Stimulated activated naive CD8-positive, alpha-beta T cell treated with anti-CD3 and anti-CD28 coated beads, Interleukin-15, Interleukin-2, amounts not matched to agents 100 ng/mL and 50 ng/mL, for 24 hours (primary cell): ENCODE measurements at regions not wholly inside any gene's neighbourhood (a gene's known extent, or its start where the extent isn't known, plus 50 kb on each side); places are given as distances from the start of the nearest gene placed in this dataset.
"Not testable (repeated sequence)": the region's sequence is repeated elsewhere in the genome, so short reads cannot be mapped to it uniquely, and the experiment has no call there.

ENCODE experiments used
- H3K27ac Mint-ChIP-seq: one replicate; pipeline ENCODE4 v1.8.0; 2021; ENCODE audit warnings: mild to moderate bottlenecking, mixed read lengths
- H3K27me3 Mint-ChIP-seq: one replicate; pipeline ENCODE4 v1.8.0; 2021; ENCODE audit warnings: mixed read lengths
- H3K36me3 Mint-ChIP-seq: one replicate; pipeline ENCODE4 v1.8.0; 2021; ENCODE audit warnings: low read depth, mixed read lengths
- H3K4me1 Mint-ChIP-seq: one replicate; pipeline ENCODE4 v1.8.0; 2021; ENCODE audit warnings: low read depth, mixed read lengths
- H3K4me3 Mint-ChIP-seq: one replicate; pipeline ENCODE4 v1.8.0; 2021; ENCODE audit warnings: mild to moderate bottlenecking, mixed read lengths
- H3K9me3 Mint-ChIP-seq: one replicate; pipeline ENCODE4 v1.8.0; 2021; ENCODE audit warnings: mixed read lengths

DNA sequence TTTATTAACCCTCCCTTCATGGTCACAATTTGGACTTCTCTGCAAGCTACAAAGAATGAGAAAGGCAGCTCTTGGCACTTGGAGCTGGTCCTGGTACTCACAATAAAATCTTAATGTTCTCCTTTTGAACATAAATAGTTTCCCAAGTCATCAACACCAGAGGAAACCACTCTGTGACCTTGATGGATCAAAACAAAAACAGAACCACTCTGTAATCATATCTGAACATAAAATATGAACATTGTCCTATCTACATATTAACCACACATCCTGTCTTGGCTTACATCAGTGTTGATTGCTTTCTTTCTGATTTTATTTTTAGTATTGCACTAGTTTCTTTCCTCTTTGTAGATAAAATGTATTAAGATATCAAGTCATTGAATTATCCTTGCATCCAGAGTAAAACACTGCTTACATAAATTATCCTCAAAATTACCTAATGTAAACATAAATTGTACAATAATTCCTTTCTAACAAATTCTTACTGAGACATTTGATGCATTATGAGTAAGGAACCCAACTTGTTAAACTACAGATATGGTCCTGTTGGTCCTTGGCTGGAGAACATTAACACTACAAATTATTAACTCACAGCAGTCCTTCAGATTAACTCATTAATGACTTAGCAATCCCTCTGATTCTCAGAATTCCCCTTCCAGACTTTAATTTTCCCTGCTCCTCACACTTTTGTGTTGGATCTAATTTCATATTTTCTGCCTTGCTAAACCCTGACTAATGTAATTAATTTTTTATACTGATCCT, 860.5 kb downstream of the DIPK2A start:
- no peaks in the 10 kb centered on the region for H3K36me3 Mint-ChIP-seq
- no peaks in the 10 kb centered on the region for H3K27me3 Mint-ChIP-seq
- H3K27ac Mint-ChIP-seq = no peak overlapping the region
- H3K4me3 Mint-ChIP-seq = no peak overlapping the region
- no peaks in the 10 kb centered on the region for H3K4me1 Mint-ChIP-seq
- H3K9me3 Mint-ChIP-seq = peaks cover 18% of the 10 kb centered on the region

DNA sequence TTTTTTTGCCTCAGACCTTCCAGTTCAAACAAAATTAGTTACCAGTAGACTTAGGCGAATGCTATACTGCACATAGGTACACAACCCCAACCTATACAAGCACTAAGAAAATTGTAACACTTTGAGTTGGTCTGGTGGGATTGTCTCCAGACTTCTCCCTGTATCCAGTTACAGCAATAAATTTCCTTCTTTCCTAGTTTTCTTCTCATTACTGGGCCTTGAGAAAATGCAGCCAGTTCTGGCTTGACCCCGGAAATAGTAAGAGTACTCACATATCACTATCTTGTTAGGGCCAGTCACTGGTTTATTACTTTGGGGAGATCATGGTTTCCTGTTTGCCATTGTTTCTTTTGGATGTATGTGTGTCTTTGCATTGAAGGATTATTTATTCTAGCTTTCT, 868.4 kb downstream of the DIPK2A start:
- Mint-ChIP-seq H3K9me3 (peaks cover 26% of the 10 kb centered on the region), H3K27ac (no peak overlapping the region), H3K36me3 (no peaks in the 10 kb centered on the region), H3K4me1 (no peaks in the 10 kb centered on the region), H3K4me3 (no peak overlapping the region), H3K27me3 (no peaks in the 10 kb centered on the region)

DNA sequence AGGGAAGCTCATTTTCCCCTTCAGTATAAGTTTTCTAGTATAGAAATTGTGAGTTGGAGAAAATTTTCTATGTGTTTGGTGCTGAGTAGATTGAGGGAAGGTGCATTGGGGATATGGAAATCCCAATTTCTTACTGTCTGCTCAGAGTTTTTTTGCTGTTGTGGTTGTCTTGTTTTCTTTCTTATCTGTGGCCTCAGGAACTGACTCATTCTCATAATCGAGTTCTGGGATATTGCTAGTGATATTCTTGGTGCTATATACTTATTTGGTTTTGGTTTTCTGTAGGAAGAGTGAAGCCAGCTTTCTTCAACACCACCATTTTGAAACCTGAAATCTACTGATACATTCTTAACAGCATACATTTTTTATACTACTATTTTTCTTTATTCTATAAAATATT, 869.2 kb downstream of the DIPK2A start:
- H3K27me3 Mint-ChIP-seq = no peaks in the 10 kb centered on the region
- no peak overlapping the region for H3K27ac Mint-ChIP-seq
- peaks cover 18% of the 10 kb centered on the region for H3K9me3 Mint-ChIP-seq
- no peak overlapping the region for H3K4me3 Mint-ChIP-seq
- H3K4me1 Mint-ChIP-seq = no peaks in the 10 kb centered on the region
- H3K36me3 Mint-ChIP-seq = no peaks in the 10 kb centered on the region

DNA sequence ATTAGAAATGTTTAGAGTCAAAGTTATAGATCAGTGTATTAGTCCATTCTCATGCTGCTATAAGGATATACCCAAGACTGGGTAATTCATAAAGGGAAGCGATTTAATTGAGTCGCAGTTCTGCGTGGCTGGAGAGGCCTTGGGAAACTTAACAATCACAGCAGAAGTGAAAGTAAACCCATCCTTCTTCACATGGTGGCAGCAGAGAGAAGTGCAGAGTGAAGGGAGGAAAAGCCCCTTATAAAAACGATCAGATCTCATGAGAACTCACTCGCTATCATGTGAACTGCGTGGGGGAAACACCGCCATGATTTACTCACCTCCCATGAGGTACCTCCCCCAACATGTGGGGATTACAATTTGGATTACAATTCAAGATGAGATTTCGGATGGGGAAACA, 871.5 kb downstream of the DIPK2A start:
- no peaks in the 10 kb centered on the region for H3K36me3 Mint-ChIP-seq
- H3K4me3 Mint-ChIP-seq = no peak overlapping the region
- peaks cover 16% of the 10 kb centered on the region for H3K9me3 Mint-ChIP-seq
- no peaks in the 10 kb centered on the region for H3K27me3 Mint-ChIP-seq
- H3K27ac Mint-ChIP-seq = no peak overlapping the region
- H3K4me1 Mint-ChIP-seq = no peaks in the 10 kb centered on the region

DNA sequence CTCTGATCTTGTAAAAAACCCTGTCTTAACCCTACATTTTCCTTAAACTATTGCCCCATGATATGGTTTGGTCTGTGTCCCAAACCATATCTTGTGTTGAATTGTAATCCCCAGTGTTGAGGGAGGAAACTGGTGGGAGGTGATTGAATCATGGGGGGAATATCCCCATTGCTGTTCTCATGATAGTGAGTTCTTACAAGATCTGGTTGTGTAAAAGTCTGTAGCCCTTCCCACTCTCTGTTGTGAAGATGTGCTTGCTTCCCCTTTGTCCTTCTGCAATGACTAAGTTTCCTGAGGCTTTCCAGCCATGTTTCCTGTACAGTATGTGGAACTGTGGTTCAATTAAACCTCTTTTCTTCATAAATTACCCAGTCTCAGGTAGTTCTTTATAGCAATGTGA, 881.4 kb downstream of the DIPK2A start:
- H3K4me3 Mint-ChIP-seq = no peak overlapping the region
- H3K36me3 Mint-ChIP-seq = no peaks in the 10 kb centered on the region
- no peak overlapping the region for H3K27ac Mint-ChIP-seq
- H3K4me1 Mint-ChIP-seq = no peaks in the 10 kb centered on the region
- H3K9me3 Mint-ChIP-seq = no peaks in the 10 kb centered on the region
- no peaks in the 10 kb centered on the region for H3K27me3 Mint-ChIP-seq

DNA sequence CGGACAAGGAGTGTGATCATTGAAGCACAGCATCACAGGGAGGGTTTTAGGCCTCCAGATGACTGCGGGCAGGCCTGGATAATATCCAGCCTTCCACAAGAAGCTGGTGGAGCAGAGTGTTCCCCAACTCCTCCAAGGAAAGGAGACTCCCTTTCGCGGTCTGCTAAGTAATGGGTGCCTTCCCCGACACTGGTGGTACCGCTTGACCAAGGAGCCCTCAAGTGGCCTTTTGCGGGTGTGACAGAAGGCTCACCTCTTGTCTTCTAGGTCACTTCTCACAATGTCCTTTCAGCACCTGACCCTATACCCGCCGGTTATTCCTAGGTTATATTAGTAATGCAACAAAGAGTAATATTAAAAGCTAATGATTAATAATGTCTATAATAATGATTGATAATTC, 882.4 kb downstream of the DIPK2A start:
- not testable (repeated sequence) for H3K27me3 Mint-ChIP-seq, H3K36me3 Mint-ChIP-seq, H3K4me1 Mint-ChIP-seq, H3K4me3 Mint-ChIP-seq, H3K27ac Mint-ChIP-seq, H3K9me3 Mint-ChIP-seq

DNA sequence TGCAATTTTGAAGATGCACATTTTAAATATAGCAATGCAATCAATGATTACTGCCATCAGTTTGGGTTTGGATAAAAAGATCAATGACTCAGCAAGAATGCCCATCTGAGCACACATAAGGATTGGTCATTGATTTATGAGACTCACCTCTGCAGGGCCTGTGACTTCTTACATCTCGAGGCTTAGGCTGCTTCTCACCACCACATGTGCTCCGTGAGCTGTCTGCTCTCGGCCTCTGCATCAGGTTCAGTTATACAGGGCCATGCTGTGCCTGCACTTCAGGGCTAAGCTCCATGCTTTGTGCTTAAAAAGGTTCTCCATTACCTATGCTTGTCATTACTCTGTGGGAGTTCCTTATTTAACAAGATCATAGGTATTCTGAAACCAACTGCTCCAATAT, 887.5 kb downstream of the DIPK2A start:
- Mint-ChIP-seq H3K9me3 (peaks cover 3% of the 10 kb centered on the region), H3K4me1 (no peaks in the 10 kb centered on the region), H3K27me3 (no peaks in the 10 kb centered on the region)

DNA sequence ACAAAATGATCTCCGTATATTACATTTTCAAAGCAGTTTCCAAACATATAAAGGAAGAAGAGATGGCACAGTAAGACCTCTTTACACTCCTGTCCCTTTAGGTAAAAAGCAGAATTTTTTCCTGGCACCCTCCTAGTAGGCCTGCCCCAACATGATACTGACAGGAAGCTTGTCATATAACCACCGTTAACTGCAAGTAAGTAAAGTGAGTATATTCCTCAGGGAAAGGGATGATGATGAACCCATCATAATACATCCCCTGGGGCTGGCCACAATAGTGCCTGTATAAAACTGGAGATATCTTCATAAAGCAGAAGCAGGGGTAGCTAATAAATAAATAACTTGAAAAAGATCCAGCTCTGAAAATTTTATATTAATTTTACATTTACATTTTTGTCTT, 893.0 kb downstream of the DIPK2A start:
- no peaks in the 10 kb centered on the region for H3K36me3 Mint-ChIP-seq
- H3K27me3 Mint-ChIP-seq = no peaks in the 10 kb centered on the region
- no peaks in the 10 kb centered on the region for H3K4me1 Mint-ChIP-seq
- no peak overlapping the region for H3K27ac Mint-ChIP-seq
- H3K9me3 Mint-ChIP-seq = peaks cover 6% of the 10 kb centered on the region
- H3K4me3 Mint-ChIP-seq = no peak overlapping the region

More for the DNA sequence above, 887.5 kb downstream of the DIPK2A start:
- no peaks in the 10 kb centered on the region for H3K36me3 Mint-ChIP-seq
- no peak overlapping the region for H3K4me3 Mint-ChIP-seq
- no peak overlapping the region for H3K27ac Mint-ChIP-seq

DNA sequence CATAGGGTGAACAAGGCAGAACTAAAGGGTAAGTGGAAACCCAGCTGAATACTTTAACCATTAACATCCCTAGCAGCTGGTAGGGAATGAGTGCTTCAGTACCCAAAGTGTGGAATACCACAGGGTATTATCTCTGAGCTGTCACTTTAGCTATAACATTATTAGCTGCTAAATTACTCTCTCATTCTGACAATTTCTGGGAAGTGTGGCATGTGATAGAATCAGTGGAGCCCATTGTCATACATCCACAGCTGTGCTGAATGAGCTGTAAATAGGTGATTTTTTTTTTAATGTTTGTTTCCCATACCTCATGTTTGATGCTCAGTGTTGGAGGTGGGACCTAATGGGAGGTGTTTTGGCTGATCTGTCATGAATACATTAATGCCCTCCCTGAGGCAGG, 894.3 kb downstream of the DIPK2A start:
- Mint-ChIP-seq H3K9me3 (peaks cover 6% of the 10 kb centered on the region), H3K27me3 (no peaks in the 10 kb centered on the region)

DNA sequence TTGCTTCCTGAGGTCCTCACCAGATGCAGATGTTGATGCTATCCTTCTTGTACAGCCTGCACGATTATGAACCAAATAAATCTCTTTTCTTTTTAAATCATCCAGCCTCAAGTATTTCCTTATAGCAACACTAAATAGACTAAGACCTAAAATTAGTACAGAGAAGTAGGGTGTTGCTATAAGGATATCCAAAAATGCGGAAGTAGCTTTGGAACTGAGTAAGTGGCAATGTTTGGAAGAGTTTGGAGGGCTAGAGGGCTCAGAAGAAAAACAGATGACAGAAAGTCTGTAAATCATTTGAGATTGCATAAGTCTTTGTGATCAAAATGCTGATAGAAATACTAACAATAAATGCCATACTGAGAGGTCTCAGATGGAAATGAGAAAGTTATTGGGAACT, 894.9 kb downstream of the DIPK2A start:
- Mint-ChIP-seq H3K4me1 (no peaks in the 10 kb centered on the region), H3K27ac (no peak overlapping the region), H3K9me3 (peaks cover 6% of the 10 kb centered on the region), H3K27me3 (no peaks in the 10 kb centered on the region), H3K36me3 (no peaks in the 10 kb centered on the region), H3K4me3 (no peak overlapping the region)

More for the DNA sequence above, 894.3 kb downstream of the DIPK2A start:
- no peak overlapping the region for H3K4me3 Mint-ChIP-seq
- no peaks in the 10 kb centered on the region for H3K36me3 Mint-ChIP-seq
- no peaks in the 10 kb centered on the region for H3K4me1 Mint-ChIP-seq
- no peak overlapping the region for H3K27ac Mint-ChIP-seq

DNA sequence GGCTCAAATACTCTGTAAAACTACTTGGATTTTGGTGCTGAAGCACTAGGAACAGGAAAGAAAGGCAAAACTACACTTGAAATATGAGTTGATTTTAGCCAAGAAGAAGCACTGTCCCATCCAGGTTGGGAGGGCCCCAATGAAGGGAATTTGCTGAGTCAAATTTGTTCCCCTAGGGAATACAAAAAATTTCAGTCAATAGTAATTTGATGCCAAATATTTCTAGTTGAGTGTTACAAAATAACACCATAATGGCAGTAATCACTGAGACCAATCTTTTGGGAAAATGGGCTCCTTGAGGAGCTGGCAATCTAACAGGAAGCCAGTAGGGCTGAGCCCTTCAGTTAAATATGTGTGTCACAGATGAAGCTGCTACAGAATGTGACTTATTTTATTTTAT, 896.9 kb downstream of the DIPK2A start:
- Mint-ChIP-seq H3K4me1 (no peaks in the 10 kb centered on the region), H3K27ac (no peak overlapping the region), H3K4me3 (no peak overlapping the region), H3K36me3 (no peaks in the 10 kb centered on the region), H3K9me3 (peaks cover 3% of the 10 kb centered on the region), H3K27me3 (no peaks in the 10 kb centered on the region)

DNA sequence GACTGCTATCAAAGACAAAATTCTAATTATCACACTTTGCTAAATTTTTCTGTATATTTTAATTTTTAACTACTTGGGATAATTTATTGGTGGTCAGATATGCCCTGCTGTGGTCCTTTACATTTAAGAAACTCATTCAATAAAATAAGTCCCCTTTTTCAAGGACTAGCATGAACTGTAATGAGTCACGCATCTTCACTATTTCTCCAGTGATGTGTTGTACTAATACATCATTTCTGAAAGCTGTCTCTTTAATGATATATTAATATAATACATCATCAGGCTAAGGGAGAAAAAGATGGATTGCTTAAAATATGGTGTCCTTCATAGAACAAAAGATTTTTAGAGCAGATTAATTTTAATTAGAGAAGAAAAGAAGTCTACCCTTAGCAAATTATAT, 901.4 kb downstream of the DIPK2A start:
- no peak overlapping the region for H3K27ac Mint-ChIP-seq
- H3K36me3 Mint-ChIP-seq = no peaks in the 10 kb centered on the region
- no peaks in the 10 kb centered on the region for H3K27me3 Mint-ChIP-seq
- no peaks in the 10 kb centered on the region for H3K4me1 Mint-ChIP-seq
- no peak overlapping the region for H3K4me3 Mint-ChIP-seq
- peaks cover 3% of the 10 kb centered on the region for H3K9me3 Mint-ChIP-seq

DNA sequence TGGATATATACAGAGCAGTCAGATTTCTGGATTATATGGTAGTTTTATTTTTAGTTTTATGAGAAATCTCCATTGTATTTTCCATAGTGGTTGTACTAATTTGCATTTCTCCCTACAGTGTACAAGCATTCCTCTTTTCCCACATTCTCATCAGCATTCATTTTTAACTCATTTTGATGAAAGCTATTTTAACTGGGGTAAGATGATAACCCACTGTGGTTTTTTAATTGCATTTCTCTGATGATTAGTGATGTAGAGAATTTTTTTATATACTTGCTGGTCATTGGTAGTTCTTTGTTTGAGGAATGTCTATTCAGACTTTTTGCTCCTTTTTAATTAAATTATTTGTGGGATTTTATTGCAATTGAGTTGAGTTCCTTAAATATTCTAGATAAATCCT, 903.6 kb downstream of the DIPK2A start:
- no peaks in the 10 kb centered on the region for H3K4me1 Mint-ChIP-seq
- H3K4me3 Mint-ChIP-seq = no peak overlapping the region
- no peaks in the 10 kb centered on the region for H3K36me3 Mint-ChIP-seq
- no peak overlapping the region for H3K27ac Mint-ChIP-seq
- no peaks in the 10 kb centered on the region for H3K27me3 Mint-ChIP-seq
- H3K9me3 Mint-ChIP-seq = no peaks in the 10 kb centered on the region

DNA sequence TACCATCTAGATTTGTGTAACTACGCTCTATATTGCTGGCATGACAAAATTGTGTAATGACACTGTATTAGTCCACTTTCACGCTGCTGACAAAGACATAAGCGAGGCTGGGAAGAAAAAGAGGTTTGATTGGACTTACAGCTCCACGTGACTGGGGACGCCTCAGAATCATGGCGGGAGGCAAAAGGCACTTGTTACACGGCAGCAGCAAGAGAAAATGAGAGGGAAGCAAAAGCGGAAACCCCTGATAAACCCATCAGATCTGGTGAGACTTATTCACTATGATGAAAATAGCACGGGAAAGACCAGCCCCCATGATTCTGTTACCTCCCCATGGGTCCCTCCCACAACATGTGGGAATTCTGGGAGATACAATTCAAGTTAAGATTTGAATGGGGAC, 905.7 kb downstream of the DIPK2A start:
- no peaks in the 10 kb centered on the region for H3K9me3 Mint-ChIP-seq

DNA sequence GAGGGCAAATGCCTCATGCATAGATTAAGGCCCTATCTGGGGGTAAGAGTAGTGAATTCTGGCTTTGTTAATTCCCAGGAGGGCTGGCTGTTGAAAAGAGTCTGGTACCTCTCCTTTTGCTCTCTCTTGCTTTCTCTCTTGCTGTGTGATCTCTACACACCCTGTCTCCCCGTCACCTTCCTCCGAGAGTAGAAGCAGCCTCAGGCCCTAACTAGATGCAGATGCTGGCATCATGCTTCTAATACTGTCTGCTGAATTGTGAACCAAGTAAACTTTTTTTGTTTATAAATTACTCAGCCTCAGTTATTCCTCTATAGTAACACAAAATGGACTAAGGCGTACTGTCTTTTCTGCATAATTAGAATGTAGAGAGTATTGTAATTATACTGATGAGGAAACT, 908.1 kb downstream of the DIPK2A start:
- H3K27ac Mint-ChIP-seq = no peak overlapping the region
- no peaks in the 10 kb centered on the region for H3K9me3 Mint-ChIP-seq
- H3K36me3 Mint-ChIP-seq = no peaks in the 10 kb centered on the region
- no peaks in the 10 kb centered on the region for H3K27me3 Mint-ChIP-seq
- no peak overlapping the region for H3K4me3 Mint-ChIP-seq
- H3K4me1 Mint-ChIP-seq = no peaks in the 10 kb centered on the region

More for the DNA sequence above, 905.7 kb downstream of the DIPK2A start:
- no peaks in the 10 kb centered on the region for H3K27me3 Mint-ChIP-seq
- no peaks in the 10 kb centered on the region for H3K4me1 Mint-ChIP-seq
- no peaks in the 10 kb centered on the region for H3K36me3 Mint-ChIP-seq
- H3K27ac Mint-ChIP-seq = no peak overlapping the region
- H3K4me3 Mint-ChIP-seq = no peak overlapping the region

DNA sequence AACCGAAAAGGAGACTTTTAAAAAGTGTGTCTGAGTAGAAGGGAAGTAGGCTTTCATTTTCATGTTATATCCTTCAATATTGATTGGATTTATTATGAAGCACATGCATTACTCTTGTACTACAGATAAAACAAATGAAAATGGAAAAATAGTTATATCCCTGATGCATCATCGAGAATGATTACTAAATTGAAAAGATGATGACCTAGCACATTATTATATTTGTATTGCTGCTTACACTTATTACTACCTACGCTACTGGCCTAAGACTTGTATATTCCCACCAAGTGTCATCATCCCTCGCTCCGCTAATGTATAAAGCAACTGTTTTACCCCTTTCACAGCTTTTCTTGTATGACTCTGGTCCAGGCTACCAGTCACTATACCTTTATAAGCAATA, 922.4 kb downstream of the DIPK2A start:
- Mint-ChIP-seq H3K27me3 (no peaks in the 10 kb centered on the region), H3K4me3 (no peak overlapping the region), H3K9me3 (no peaks in the 10 kb centered on the region), H3K27ac (no peak overlapping the region), H3K4me1 (no peaks in the 10 kb centered on the region), H3K36me3 (no peaks in the 10 kb centered on the region)
